CD4-positive, alpha-beta T cell (primary cell): ENCODE measurements at regions not wholly inside any gene's neighbourhood (a gene's known extent, or its start where the extent isn't known, plus 50 kb on each side); places are given as distances from the start of the nearest gene placed in this dataset.

Source experiments
- ATAC-seq: fragments of 200-7000 bp; cut with Tn5 transposase; one replicate; pipeline ENCODE4 v1.10.0; 2022; ENCODE audit warnings: mild to moderate bottlenecking; ENCODE audit not compliant: poor library complexity
- CTCF ChIA-PET: fragments of 350-600 bp; sonication (Branson Sonifier 250); formaldehyde crosslinking; loops from one replicate; lab custom pipeline; 2021; ENCODE audit warnings: antibody characterized with exemption, inconsistent platforms; lab: Charles Lee
- POLR2A ChIA-PET: fragments of 350-600 bp; sonication (Branson Sonifier 250); formaldehyde crosslinking; loops from one replicate; lab custom pipeline; 2021; ENCODE audit warnings: antibody characterized with exemption, inconsistent platforms; lab: Charles Lee
- DNase-seq, 14 experiments: peaks; one replicate each; pipeline ENCODE4 v3.0.0-alpha.2; 2013 to 2020; ENCODE audit warnings: mixed read lengths in 2 of 14
- H3K27ac ChIP-seq, 2 donors: one replicate each; pipeline versions ENCODE4 v1.5.1 to v1.7.0; 2013; ENCODE audit warnings: low read length in 2 of 2, low read depth in 1 of 2, mild to moderate bottlenecking in 1 of 2
- H3K27me3 ChIP-seq, 2 experiments: 1 replicate in 1 of 2; 2 replicates in 1 of 2; pipeline versions ENCODE4 v1.6.1 to v1.7.0; 2013; ENCODE audit warnings: low read length in 2 of 2, control low read depth in 1 of 2, mild to moderate bottlenecking in 1 of 2, moderate library complexity in 1 of 2; ENCODE audit not compliant: insufficient read depth in 2 of 2, control insufficient read depth in 1 of 2
- H3K36me3 ChIP-seq: one replicate; pipeline ENCODE4 v1.6.1; 2013; ENCODE audit warnings: low read length, control low read depth; ENCODE audit not compliant: insufficient read depth
- H3K4me1 ChIP-seq: one replicate; pipeline ENCODE4 v1.6.1; 2013; ENCODE audit warnings: low read length, control low read depth; ENCODE audit not compliant: insufficient read depth
- H3K4me3 ChIP-seq: one replicate; pipeline ENCODE4 v1.5.1; 2013; ENCODE audit warnings: mild to moderate bottlenecking, low read length, moderate library complexity
- H3K9me3 ChIP-seq, 2 experiments: 1 replicate in 1 of 2; 2 replicates in 1 of 2; pipeline versions ENCODE4 v1.6.1 to v1.7.0; 2013; ENCODE audit warnings: low read length in 2 of 2, mild to moderate bottlenecking in 2 of 2, control low read depth in 1 of 2, moderate library complexity in 1 of 2; ENCODE audit not compliant: control insufficient read depth in 1 of 2, insufficient read depth in 1 of 2
- H3K27ac Mint-ChIP-seq: one replicate; pipeline ENCODE4 v1.8.0; 2020; ENCODE audit warnings: mixed read lengths
- H3K27me3 Mint-ChIP-seq: one replicate; pipeline ENCODE4 v1.8.0; 2021; ENCODE audit warnings: mixed read lengths
- H3K36me3 Mint-ChIP-seq: one replicate; pipeline ENCODE4 v1.8.0; 2021; ENCODE audit warnings: low read depth, mixed read lengths
- H3K4me1 Mint-ChIP-seq: one replicate; pipeline ENCODE4 v1.8.0; 2021; ENCODE audit warnings: low read depth, mixed read lengths
- H3K4me3 Mint-ChIP-seq: one replicate; pipeline ENCODE4 v1.8.0; 2020; ENCODE audit warnings: mild to moderate bottlenecking, mixed read lengths
- H3K9me3 Mint-ChIP-seq: one replicate; pipeline ENCODE4 v1.8.0; 2020; ENCODE audit warnings: mixed read lengths
- CTCF ChIP-seq: fragments of 200-600 bp; IDR thresholded peaks from one replicate; pipeline ENCODE4 v1.8.0; 2022; ENCODE audit warnings: antibody characterized with exemption, mild to moderate bottlenecking
- intact Hi-C, 2 experiments: fragments of 100-400 bp; cut with DNase I in 1 of 2; cut with micrococcal nuclease in 1 of 2; formaldehyde crosslinking; loops; one replicate each; pipeline versions ENCODE4 v1.15.1 to v1.9.0; 2023 to 2025; cut with DNase I, micrococcal nuclease

- H3K36me3 ChIP-seq: no peaks in the 10 kb centered on the region
- H3K9me3 ChIP-seq: no peaks in the 10 kb centered on the region
- H3K27me3 Mint-ChIP-seq: peaks cover 43% of the 10 kb centered on the region
- peaks cover 0 to 10% of the 10 kb centered on the region in 2 experiments for H3K27me3 ChIP-seq
- no peak overlapping the region for H3K27ac ChIP-seq
- no peak for TF ChIP-seq CTCF
- no peaks in the 10 kb centered on the region for H3K9me3 Mint-ChIP-seq
- ChIA-PET POLR2A (no interaction called here), CTCF (no interaction called here)
- H3K4me3 Mint-ChIP-seq: no peak overlapping the region
- H3K36me3 Mint-ChIP-seq: no peaks in the 10 kb centered on the region
- no peaks in the 10 kb centered on the region for H3K4me1 Mint-ChIP-seq
- H3K4me1 ChIP-seq: no peaks in the 10 kb centered on the region
- no peak overlapping the region for H3K4me3 ChIP-seq
- no peak for ATAC-seq
- H3K27ac Mint-ChIP-seq: no peak overlapping the region
- intact Hi-C loops: no loop called here
- DNase-seq: no peak
These were observed 181.6 kb upstream of the RORA start for GRCh38 chr15:61410662-61411061.

GRCh38 chr15:61404567-61404966 lies 175.5 kb upstream of the RORA start:
- DNase-seq: no peak
- no peak for TF ChIP-seq CTCF
- Histone ChIP-seq H3K9me3 (peaks cover 0 to 3% of the 10 kb centered on the region in 2 experiments), H3K36me3 (no peaks in the 10 kb centered on the region), H3K27me3 (peaks cover 6 to 7% of the 10 kb centered on the region in 2 experiments), H3K4me3 (no peak overlapping the region), H3K27ac (no peak overlapping the region), H3K4me1 (no peaks in the 10 kb centered on the region)
- ChIA-PET POLR2A (no interaction called here), CTCF (no interaction called here)
- peaks cover 32% of the 10 kb centered on the region for H3K27me3 Mint-ChIP-seq
- intact Hi-C loops: no loop called here
- H3K9me3 Mint-ChIP-seq: no peaks in the 10 kb centered on the region
- no peaks in the 10 kb centered on the region for H3K36me3 Mint-ChIP-seq
- no peak for ATAC-seq
- H3K27ac Mint-ChIP-seq: no peak overlapping the region
- no peaks in the 10 kb centered on the region for H3K4me1 Mint-ChIP-seq
- H3K4me3 Mint-ChIP-seq: no peak overlapping the region

GRCh38 chr15:61403884-61404283 lies 174.8 kb upstream of the RORA start:
- H3K36me3 ChIP-seq: no peaks in the 10 kb centered on the region
- intact Hi-C loops: no loop called here
- CTCF ChIA-PET: no interaction called here
- H3K9me3 ChIP-seq: peaks cover 0 to 3% of the 10 kb centered on the region in 2 experiments
- ATAC-seq (no peak), DNase-seq (no peak)
- H3K4me3 Mint-ChIP-seq: no peak overlapping the region
- peaks cover 25% of the 10 kb centered on the region for H3K27me3 Mint-ChIP-seq
- POLR2A ChIA-PET: no interaction called here
- H3K4me1 ChIP-seq: no peaks in the 10 kb centered on the region
- H3K4me3 ChIP-seq: no peak overlapping the region
- TF ChIP-seq CTCF: no peak
- no peak overlapping the region for H3K27ac Mint-ChIP-seq
- peaks cover 6 to 11% of the 10 kb centered on the region in 2 experiments for H3K27me3 ChIP-seq
- H3K27ac ChIP-seq: no peak overlapping the region
- no peaks in the 10 kb centered on the region for H3K4me1 Mint-ChIP-seq
- H3K9me3 Mint-ChIP-seq: no peaks in the 10 kb centered on the region
- H3K36me3 Mint-ChIP-seq: no peaks in the 10 kb centered on the region
